Hematopoietic multipotent progenitor cell treated with erythropoietin and hydrocortisone succinate and interleukin-3 and kit ligand, for 4 days (in vitro differentiated cells): ENCODE measurements at regions not wholly inside any gene's neighbourhood (a gene's known extent, or its start where the extent isn't known, plus 50 kb on each side); places are given as distances from the start of the nearest gene placed in this dataset.

ENCODE experiments used
- DNase-seq: peaks from one replicate; pipeline ENCODE4 v3.0.0-alpha.2; 2015

DNA sequence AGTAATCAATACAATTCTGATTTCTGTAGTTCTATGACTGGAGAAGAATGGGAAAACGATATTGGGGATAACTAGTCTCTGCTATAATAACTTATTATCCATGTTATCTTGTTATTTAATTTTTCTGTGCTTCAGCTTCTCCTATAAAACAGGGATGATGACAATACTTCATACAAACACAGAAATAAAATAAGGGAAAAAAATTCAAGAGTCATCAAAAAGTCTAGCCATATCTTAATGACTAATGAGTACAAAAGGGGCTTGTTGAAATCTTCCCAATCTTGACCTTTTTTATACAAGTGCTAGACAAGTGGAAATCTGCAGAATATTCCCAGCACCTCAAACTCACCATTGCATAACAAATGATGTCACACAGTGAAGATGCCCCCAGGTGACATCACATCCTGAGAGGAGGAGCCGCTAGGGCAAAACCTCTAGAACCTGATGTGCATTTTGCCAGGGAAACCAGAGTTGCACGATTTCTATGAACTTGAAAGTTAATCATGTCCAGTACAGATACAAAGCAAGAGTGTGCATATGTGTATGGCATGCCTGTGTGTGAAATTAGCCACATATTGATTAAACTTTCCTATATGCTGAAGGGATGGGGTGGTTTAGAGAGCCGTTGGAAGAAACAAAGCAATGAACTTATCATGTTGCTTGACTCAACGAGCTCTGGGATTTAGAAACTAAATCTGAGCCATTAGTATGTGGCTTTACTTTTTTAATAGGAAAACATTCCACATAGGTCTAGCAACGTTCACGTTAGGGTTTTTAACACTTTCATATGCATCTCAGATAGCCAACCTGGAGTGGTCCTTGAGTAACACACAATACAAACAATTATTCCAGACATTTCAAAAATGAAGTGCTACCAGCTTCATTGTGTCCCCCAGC is 278.9 kb downstream of the SLC4A3 start:
- no peak for DNase-seq

DNA sequence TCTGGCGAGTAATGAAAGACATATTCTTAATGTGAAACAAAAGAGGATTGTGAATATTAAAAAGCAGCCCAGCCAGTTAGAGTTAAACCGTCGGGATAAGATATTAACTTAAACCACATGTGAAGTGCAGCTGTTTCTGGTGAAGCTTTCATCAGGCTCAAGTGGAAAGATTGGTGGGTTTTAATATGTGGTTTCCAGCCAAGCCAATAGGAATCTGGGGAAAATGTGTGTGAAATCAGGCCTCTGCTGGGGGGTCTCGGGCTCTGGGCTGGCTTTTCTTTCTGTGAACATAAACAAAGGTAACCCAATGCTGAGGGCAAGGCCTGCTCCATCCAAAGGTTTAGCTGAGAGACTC is 279.6 kb downstream of the SLC4A3 start:
- no peak for DNase-seq

DNA sequence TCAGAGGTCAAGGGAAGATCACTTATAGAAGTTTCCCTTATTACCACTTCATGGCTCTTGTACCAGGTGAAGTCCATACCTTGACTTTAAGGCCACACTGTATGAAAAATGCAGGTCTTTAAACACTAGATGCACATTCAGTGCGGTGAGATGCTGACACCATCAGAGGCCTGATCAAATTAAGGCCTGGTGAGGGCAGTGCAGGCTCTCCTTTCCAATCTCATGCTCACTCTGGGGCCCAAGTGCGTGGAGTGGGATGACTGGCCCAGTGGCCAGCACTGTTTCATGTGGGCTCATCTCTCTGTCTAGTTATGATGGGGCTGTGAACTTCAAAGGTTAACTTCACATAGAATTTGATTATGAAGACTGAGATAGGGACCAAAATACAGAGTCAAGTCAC is 281.1 kb downstream of the SLC4A3 start:
- no peak for DNase-seq

DNA sequence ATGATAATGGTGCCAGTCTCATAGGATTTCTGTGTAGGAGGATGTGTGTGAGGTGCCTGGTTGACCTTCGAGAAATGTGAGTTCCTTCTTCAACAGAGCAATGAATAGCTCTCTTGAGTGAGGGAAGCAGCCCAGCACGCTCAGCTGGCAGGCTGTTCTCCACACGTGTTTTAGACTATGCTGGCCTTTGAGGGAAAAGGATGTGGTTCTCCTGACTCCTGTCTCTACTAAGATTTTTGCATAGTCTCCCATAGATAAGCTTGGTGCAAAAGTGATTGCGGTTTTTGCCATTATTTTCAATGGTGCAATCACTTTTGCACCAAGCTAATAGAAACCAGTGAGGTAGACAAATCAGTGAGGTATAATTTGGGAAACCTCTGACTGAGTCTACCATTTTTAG is 284.1 kb downstream of the SLC4A3 start:
- no peak for DNase-seq

DNA sequence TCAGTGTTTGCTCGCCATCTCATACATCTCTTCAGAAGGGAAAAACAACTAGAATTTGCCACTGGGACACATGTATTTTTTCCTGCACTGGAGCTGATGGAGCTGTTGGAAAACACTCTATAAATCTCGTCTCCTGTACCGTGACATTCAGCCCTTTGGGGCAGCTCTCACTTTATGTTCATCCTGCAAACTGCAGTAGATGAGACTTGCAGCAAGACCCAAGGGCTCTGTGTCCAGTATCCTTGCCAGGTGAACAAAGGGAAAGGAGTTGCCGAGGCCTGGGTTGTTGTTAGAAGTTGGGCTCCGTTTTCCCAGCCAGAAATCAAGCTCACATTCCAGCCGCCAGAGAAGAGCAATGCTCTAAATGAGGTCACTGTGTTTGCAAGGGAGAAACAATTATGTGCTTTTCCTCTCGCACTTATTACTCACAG is 285.1 kb downstream of the SLC4A3 start:
- DNase-seq: no peak

DNA sequence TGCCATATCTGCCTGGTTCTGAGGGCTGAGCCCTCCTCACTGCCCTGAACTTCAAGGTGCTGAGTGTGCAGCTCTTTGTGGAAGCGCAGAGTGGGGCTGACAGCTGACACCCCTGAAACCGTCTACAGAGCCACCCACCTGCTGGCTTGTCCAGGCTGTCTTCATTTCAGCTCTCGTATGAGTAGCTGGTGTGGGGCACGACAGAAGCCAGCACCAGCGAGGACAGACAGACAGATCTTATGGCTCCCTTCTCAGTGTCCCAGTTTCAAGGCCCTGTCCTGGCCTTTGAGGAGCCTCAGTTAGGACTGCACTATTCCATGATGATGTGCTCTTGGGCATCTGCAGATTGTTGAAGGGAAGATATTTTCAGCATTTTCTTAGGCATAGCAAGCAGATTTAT is 287.1 kb downstream of the SLC4A3 start:
- DNase-seq: no peak

DNA sequence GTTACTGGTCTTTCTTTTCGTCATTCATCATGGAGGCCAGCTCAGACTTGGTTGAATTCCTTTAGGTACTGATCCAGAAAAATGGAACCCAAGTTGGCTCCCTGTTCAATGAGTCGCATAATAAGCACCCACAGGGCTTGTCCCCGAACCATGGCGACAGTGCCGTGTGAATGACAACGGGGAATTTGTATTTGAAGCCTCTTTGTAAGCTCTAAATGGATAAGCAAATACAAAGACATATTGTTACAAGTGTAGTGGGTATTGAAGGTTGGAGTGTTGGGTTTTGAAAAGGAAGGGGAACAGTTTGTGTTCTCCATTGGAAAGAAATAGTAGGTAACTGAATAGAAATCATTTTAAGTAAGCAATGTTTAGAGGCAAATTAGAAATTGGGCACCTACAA is 288.9 kb downstream of the SLC4A3 start:
- no peak for DNase-seq

DNA sequence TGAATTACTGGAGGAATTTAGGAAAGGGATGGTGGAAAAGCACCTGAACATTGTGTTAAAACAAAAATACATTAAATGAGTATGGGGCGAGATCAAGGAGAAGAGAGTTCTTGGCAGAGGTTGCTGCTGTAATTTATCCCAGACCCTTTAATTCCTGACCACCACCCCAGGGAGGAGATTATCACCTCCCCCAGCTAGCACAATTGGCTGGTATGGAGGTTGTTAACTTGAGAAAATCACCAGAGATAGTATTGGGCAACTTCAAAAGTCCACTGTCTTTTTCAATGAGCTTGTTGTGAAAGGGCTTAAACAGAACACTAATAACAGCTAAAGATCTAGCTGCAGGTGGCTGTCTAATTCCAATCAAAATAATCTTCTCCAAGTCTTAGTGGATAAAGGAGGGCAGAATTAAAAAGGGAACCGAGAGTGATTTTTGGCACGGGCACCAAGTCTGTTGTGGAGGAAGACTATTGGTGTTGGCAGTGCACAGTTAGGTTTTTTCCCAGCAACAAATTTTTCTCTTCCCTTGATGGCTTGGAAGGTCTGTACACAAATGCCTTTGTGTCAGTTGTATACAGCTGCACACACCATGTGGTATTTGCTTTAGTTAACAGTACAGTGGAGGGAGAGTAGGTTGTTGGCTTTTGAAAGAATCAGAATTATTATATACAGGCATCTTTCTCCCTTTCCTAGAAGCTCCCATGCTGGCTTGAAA is 289.5 kb downstream of the SLC4A3 start:
- DNase-seq: no peak

DNA sequence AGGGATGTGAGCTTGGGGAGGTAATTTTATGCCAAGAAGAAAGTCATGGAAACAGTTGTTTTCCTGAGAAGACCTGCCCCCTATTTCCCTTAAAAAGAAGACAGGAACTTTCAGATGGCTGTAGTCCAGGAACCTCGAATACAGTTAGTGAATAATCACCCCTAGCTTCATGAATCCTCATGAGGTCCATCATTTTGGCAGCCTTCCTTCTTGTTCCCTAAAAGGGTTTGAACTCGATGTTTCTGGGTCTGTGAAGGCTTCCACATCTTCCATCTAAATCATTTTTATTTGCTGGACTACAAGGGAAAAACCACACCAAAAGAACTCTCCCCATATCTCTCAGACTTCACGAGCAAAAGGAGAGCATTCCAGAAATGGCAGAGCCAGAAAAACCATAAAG is 290.8 kb downstream of the SLC4A3 start:
- no peak for DNase-seq

DNA sequence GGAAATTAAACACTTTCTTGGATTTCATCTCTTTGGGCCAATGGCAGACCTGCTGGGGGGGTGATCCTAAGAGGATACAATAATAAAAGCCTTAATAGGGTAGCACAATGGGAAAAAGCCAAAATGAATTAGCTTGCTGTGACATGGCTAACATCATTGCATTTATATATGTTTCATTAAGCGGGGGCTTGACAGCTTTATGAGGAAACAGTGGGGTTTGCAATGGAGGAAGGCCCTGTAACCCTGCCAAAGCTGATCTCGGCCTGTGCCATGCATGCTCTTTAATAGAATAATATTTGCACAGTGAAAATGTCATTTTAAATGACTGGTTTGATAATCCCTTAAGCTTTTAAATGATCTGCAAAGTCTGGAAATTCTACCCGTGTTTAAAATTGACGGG is 291.5 kb downstream of the SLC4A3 start:
- no peak for DNase-seq

DNA sequence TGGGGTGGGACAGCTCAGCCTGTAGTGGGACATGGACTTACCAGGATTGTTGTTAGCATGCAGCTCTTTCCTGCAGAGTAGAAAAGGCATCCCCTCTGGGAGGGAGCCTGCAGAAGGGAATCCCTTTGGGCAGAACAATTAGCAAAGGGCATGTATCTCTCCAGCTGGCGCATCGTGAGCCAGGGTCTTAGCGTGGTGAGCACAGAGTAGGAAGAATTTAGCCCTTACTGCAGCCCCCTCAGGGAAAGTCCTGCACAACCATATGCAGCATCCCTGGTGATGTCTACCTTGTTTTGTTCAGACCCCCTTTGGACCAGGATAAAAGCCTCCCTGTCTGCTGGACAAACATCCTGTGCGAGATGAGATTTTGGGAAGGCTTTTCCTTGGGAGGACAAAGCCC is 292.1 kb downstream of the SLC4A3 start:
- no peak for DNase-seq

DNA sequence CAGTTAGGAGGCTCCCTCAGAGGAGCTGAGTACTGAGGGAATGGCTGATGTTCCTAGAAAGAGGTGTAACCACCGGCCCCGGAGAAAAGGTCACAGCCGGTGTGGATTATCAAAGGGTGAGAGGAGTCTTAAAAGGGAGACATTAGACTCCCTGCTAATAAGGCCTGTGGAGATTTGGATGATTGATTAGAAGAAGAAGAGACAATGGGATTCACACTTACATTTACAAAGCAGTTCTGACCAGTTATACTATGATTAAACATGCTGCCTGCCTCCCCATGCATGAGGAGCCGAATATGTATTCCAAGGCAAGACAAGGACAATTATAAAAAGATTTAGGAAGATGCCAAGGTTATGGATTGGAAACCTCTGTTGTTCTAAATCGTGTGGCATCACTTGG is 302.4 kb downstream of the SLC4A3 start:
- no peak for DNase-seq

DNA sequence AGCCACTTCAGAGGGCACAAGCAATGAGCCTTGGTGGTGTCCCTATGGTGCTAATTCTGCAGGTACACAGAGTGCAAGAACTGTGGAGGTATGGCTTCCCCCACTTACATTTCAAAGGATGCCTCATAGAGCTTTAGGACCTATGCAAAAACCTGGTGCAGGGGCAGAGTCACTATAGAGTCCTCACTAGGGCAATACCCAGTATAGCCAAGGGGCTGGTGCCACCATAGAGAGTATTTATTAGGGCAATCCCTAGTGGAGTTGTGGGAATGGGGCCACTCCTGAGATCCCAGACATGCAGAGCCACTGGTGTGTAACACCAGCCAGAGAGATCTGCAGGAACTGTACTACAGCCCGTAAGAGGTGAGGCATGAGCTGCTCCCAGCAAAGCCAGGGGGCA is 312.2 kb downstream of the SLC4A3 start:
- no peak for DNase-seq

DNA sequence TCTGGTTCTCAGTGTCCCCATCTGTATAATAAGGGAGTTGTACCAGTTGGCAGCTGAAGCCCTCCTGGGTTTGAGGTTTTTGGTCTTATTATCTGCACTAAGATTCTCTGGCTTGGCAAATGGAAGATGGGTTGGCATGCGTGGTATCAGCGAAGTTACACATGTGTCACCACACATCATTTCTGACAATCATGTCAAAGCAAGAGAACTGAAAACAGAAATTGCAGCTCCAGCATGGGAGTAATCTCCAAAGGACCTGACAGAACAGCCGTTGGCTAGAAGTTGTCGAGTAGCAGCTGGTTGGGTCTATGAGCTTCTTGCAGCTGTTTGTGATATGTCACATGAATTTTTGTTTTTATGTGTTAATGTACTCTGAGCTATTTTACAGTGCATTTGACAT is 317.4 kb downstream of the SLC4A3 start:
- no peak for DNase-seq

DNA sequence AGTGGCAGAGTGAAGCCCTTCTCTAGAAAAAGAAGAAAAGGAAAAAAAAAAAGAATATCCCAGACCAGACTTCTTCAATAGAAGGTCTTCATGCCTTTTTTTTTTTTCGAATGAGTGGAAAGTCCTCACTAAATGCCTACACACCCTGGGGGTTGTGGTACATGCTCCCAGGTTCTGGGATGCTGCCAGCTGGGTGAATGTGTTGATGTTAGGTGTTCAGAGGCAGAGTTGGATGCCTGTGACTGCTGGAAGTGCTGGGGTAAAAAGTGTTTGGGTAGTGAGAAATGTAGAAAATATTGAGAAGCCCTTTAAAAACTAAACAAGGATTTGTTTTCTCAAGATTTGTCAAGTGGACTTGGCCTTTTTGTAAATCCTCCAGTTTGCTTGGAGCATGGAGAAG is 318.6 kb downstream of the SLC4A3 start:
- no peak for DNase-seq

DNA sequence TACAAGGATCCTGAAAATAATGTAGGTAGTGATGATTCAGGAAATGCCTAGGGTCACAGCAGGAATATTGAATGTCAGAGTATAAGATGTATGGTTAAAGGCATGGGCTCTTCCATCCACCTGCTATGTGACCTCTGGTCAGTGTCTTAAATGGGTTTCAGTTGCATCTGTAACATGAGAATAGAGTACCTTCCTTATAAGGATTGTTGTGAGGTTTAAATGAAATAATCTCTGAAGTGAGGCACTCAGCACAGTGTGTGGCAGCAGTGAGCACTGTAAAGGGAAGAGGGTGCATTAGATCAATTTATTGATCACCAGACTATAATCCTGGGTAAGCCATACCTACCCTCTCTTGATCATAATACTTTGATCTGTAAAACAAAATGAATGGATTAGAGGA is 319.1 kb downstream of the SLC4A3 start:
- no peak for DNase-seq

DNA sequence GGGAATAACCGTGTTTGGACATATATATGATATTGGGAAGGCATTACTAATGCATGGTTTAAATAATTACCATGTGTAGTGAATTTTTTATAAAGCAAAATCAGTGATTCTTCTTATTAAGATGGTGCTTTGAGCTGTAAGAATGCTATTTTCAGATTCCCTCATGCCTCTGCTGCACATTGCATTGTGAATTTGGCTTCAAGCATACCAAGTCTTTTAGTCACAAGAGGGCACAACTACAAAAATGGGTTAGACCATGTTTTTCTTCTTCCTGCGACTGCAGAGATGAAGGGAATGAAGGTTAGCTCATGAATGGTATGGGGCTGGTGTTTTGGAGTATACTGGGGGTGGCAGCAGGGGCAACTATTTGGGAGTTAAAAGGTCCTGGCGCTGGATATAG is 320.1 kb downstream of the SLC4A3 start:
- no peak for DNase-seq

DNA sequence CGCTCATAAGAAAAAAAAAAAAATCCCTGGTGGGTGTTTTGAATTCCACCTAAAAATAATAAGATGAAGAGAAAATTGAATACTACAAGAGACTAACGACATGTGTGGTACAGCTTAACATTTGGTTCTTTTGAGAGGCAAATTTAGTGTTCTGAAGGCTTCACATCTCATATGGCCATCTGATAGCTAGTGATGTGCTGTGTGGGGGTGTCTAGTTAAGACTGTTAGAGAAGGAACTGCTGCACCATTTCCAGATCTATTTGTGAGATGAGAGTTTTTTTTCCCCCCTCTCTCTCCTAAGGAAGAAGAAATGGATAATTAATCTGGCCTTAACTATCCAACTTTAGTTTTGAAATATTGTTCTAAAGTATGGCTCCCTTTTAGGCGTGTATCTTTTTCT is 321.6 kb downstream of the SLC4A3 start:
- DNase-seq: no peak

DNA sequence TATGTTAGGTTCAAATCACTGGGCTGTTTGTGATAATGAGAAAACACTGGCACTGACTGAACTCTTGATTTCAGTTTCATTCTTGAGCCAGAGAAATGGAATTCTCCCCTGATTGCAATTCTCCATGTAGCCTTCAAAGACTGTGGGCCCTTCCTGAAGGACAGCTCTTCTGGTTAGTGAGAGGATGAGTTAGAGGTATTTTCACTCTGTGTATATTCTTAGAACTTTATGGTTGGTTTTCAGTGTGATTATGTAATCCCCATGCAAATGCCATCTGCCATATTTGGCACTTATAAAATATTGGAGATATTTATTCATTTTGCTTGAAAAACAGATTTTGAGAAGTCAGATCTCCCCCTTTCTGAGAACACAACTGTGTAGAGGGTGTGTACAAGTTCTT is 323.7 kb downstream of the SLC4A3 start:
- DNase-seq: no peak

DNA sequence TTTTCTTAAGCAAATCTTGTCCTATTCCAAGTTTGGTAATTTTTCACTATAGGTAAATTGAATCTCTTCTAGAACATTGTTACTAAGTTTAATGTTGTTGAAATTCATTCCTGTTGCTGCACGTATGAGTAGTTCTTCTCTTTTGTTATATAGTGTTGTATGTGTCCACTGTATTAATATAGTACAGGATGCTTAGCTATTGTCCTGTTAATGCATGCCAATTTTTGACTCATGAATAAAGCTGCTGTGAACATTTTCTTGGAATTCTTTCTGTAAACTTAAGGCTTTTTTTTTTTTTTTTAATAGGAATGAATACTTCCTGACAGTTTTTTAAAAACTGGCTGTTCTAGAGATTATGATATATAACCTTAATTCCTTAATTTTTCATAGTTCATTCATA is 326.9 kb downstream of the SLC4A3 start:
- no peak for DNase-seq

DNA sequence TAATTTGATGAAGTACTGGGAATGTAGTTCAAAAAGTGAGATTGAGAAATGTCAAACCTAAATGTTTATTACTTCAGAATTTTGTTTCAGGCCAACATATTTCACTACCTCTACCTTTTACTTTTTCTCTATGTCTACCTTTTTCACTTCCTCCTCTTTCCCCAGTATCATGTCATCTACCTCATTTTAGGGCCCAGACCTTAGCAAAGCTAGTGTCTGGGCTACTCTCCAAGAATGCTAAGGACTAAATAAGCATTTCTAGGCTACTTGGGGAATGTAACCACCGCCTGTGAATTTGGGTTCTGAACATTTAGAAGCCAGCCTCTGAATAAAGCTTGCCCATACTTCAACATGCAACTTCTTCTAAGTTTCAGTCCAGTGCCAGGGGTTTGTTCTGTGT is 330.4 kb downstream of the SLC4A3 start:
- no peak for DNase-seq

DNA sequence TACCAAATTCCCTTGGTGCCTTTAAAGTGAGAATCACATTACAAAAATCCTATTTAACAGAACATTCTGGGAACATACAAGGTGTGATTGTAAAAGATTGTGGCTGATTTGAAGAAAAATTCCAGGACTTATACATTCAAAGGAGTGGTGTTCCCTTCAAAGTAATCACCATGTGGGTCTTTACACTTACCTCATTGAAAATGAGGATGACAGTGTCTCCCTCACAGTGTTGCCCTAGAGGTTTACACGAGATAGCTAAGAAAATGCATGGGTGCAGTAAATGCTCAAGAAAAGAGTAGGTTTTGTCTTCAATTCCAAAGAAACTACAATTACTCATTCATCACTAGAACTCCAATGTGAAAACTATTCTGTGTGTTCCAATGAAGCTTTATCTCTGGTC is 331.5 kb downstream of the SLC4A3 start:
- DNase-seq: no peak

DNA sequence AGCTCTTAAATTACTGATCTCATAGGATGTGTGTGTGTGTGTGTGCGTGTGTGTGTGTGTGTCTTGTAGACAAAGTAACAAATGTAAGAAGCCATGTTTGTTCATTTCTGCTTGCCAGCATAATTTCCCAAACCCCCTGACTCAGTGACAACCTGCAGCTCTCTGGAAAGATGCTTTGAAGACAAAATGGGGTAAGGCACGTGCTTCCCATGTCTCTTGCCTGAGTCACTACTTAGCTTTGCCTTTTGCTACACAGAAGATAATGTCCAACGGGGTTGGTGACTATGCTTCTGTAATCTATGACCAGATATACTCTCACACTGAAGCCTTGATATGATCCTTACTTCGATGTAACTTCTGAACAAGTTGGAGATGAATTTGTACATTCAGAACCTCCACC is 332.0 kb downstream of the SLC4A3 start:
- DNase-seq: no peak

DNA sequence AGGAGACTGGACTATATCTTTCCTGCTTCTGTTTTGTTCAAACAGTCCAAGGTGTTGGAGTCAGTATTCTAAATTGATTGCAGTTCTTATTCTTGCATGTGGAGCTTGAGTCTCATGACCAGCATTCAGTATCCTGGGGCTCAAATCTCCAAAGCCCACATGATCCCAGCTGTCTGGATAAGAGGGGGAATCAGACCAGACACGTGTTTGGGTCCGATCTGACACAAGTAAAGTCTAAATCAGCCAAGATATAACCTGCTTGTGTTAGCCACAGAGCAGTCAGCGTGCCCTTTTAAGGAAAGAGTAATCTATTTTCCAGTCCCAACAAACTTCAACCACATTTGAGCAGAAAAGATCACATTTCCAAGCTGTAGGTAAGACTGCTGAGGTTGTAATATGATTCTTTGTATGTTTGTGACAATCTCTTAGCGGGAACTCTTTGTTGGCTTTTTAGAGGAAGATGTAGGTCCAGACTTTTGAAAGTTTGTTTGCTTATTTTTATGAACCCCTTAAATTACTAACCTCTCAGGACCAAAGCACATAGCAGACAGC is 334.6 kb downstream of the SLC4A3 start:
- DNase-seq: no peak
